Panc1 (cell line): ENCODE measurements at regions not wholly inside any gene's neighbourhood (a gene's known extent, or its start where the extent isn't known, plus 50 kb on each side); places are given as distances from the start of the nearest gene placed in this dataset.

ENCODE experiments used
- ATAC-seq: fragments of 200-7000 bp; cut with Tn5 transposase; 2 replicates; pipeline ENCODE4 v1.9.1; 2020; ENCODE audit warnings: mild to moderate bottlenecking, moderate library complexity
- BruUV-seq: library from RNA; stranded (reverse); fragments of 400-500 nt; replicated peaks from 2 replicates; lab custom pipeline; 2021; lab: Mats Ljungman, UMichigan
- CTCF ChIA-PET: fragments of 300-600 bp; sonication (Branson Sonifier 250); formaldehyde crosslinking; loops from one replicate; lab custom pipeline; 2022; ENCODE audit warnings: antibody characterized with exemption; lab: Charles Lee
- POLR2A ChIA-PET: fragments of 300-600 bp; sonication (Branson Sonifier 250); formaldehyde crosslinking; loops from one replicate; lab custom pipeline; 2022; ENCODE audit warnings: antibody characterized with exemption; lab: Charles Lee
- DNase-seq: peaks from one replicate; pipeline ENCODE4 v3.0.0-alpha.2; 2010; ENCODE audit warnings: low read depth, low spot score
- H3K27ac ChIP-seq: 2 replicates; pipeline ENCODE4 v1.5.1; 2011; ENCODE audit warnings: mild to moderate bottlenecking, low read length, inconsistent platforms
- H3K27me3 ChIP-seq: fragments of 200-500 bp; sonication (Bioruptor generic); 2 replicates; pipeline ENCODE4 v1.6.0; 2014; ENCODE audit warnings: low read length, inconsistent platforms; ENCODE audit not compliant: control insufficient read depth, insufficient read depth
- H3K36me3 ChIP-seq: fragments of 200-500 bp; sonication (Bioruptor generic); 2 replicates; pipeline ENCODE4 v1.5.1; 2014; ENCODE audit warnings: inconsistent platforms, mild to moderate bottlenecking, low read length, moderate library complexity; ENCODE audit not compliant: control insufficient read depth, insufficient read depth
- H3K4me1 ChIP-seq: 2 replicates; pipeline ENCODE4 v1.5.1; 2011; ENCODE audit warnings: inconsistent platforms, mild to moderate bottlenecking, low read length, moderate library complexity; ENCODE audit not compliant: control insufficient read depth, insufficient read depth
- H3K4me3 ChIP-seq, 2 experiments: 2 replicates each; pipeline ENCODE4 v1.5.1; 2011 to 2012; ENCODE audit warnings: low read depth in 2 of 2, low read length in 2 of 2, mild to moderate bottlenecking in 2 of 2, inconsistent platforms in 1 of 2, moderate library complexity in 1 of 2
- H3K9me3 ChIP-seq: fragments of 200-500 bp; sonication (Bioruptor generic); 2 replicates; pipeline ENCODE4 v1.5.1; 2014; ENCODE audit warnings: low read depth, mild to moderate bottlenecking, inconsistent platforms, low read length, moderate library complexity; ENCODE audit not compliant: control insufficient read depth, insufficient read depth
- POLR2AphosphoS5 ChIP-seq: IDR thresholded peaks from 2 replicates; pipeline ENCODE4 v1.6.1; 2012; ENCODE audit warnings: mild to moderate bottlenecking, low read depth, low read length, moderate library complexity
- SIN3A ChIP-seq: IDR thresholded peaks from 2 replicates; pipeline ENCODE4 v1.6.1; 2012; ENCODE audit warnings: low read depth, mild to moderate bottlenecking, low read length, moderate library complexity, borderline replicate concordance; ENCODE audit not compliant: insufficient read depth
- TCF7L2 ChIP-seq: IDR thresholded peaks from 2 replicates; pipeline ENCODE4 v1.6.1; 2011; ENCODE audit warnings: mild to moderate bottlenecking, low read depth, low read length, inconsistent platforms
- in situ Hi-C: cut with HindIII; loops from 2 replicates; pipeline ENCODE4 v1.10.0; 2016; ENCODE audit warnings: low sequenced_read_pairs, low pct_unique_long_range_greater_than_20kb
- intact Hi-C: fragments of 100-400 bp; cut with micrococcal nuclease; formaldehyde crosslinking; loops from one replicate; pipeline ENCODE4 v1.10.0; 2022; ENCODE audit not compliant: unreplicated experiment
- TF ChIP-seq, protein P1 (sequence below): fragments of 450-650 bp; IDR thresholded peaks from 2 replicates; pipeline ENCODE4 v1.5.1; 2017; ENCODE audit warnings: mild to moderate bottlenecking
- TF ChIP-seq, protein P2 (sequence below), 2 experiments: IDR thresholded peaks; 2 replicates each; pipeline ENCODE4 v1.6.1; 2011 to 2012; ENCODE audit warnings: low read depth in 2 of 2, control low read depth in 1 of 2, low read length in 1 of 2, mild to moderate bottlenecking in 1 of 2, moderate library complexity in 1 of 2; ENCODE audit not compliant: insufficient read depth in 1 of 2

DNA sequence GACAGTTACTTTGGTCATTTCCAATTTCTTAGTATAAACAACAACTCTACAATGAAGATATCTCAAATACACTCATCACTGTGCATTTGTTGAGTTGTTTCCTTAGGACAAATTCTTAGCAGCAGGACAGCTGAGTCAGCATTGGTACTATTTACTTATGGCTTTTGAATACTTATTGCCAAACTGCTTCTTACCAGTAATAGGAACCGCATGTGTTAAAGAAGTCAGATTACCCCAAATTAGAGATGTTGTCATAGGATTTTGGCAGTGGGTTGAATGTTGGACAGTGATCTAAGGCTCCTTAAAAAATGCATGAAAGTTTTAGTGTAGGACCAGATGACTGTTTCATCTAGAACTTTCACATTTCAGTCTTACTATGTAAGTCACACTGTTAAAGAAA, 280.1 kb upstream of the DMRT1 start:
- TF ChIP-seq POLR2AphosphoS5, result no peak
- no peak overlapping the region for H3K4me3 ChIP-seq
- ChIA-PET CTCF (no interaction called here), POLR2A (no interaction called here)
- no peaks in the 10 kb centered on the region for H3K36me3 ChIP-seq
- H3K4me1 ChIP-seq, result peaks cover 7% of the 10 kb centered on the region; the same call in 1 of the 2 replicates
- DNase-seq (no peak), ATAC-seq (no peak)
- in situ Hi-C loops, result no loop called here
- H3K9me3 ChIP-seq, result no peaks in the 10 kb centered on the region
- no peak overlapping the region for H3K27ac ChIP-seq
- BruUV-seq, result no TSS peak
- intact Hi-C loops, result no loop called here
- H3K27me3 ChIP-seq, result no peaks in the 10 kb centered on the region

DNA sequence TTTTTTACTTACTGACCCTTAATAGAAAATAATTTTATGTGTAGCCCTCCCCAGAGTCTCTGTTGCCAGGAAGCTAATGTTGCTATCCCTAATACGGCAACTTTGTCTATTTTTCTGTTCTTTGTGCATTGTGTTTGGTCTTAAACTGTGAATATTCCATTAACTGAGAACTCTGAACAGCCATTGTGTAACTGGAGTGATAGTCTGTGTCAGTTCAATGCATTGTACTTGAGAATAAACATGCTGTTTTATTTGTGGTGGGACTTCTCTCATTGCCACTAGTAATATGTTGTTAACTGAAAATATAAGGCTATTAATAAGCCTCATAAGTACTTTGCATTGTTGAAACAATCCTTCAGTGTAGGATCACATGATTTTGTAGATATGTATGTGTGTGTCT, 278.3 kb upstream of the DMRT1 start:
- CTCF ChIA-PET, result no interaction called here
- POLR2A ChIA-PET, result no interaction called here
- no TSS peak for BruUV-seq
- H3K4me3 ChIP-seq, result no peak overlapping the region
- intact Hi-C loops, result no loop called here
- TF ChIP-seq TCF7L2 (no peak), POLR2AphosphoS5 (no peak), SIN3A (no peak)
- TF ChIP-seq, protein P1, sequence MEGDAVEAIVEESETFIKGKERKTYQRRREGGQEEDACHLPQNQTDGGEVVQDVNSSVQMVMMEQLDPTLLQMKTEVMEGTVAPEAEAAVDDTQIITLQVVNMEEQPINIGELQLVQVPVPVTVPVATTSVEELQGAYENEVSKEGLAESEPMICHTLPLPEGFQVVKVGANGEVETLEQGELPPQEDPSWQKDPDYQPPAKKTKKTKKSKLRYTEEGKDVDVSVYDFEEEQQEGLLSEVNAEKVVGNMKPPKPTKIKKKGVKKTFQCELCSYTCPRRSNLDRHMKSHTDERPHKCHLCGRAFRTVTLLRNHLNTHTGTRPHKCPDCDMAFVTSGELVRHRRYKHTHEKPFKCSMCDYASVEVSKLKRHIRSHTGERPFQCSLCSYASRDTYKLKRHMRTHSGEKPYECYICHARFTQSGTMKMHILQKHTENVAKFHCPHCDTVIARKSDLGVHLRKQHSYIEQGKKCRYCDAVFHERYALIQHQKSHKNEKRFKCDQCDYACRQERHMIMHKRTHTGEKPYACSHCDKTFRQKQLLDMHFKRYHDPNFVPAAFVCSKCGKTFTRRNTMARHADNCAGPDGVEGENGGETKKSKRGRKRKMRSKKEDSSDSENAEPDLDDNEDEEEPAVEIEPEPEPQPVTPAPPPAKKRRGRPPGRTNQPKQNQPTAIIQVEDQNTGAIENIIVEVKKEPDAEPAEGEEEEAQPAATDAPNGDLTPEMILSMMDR, result no peak
- TF ChIP-seq, protein P2, sequence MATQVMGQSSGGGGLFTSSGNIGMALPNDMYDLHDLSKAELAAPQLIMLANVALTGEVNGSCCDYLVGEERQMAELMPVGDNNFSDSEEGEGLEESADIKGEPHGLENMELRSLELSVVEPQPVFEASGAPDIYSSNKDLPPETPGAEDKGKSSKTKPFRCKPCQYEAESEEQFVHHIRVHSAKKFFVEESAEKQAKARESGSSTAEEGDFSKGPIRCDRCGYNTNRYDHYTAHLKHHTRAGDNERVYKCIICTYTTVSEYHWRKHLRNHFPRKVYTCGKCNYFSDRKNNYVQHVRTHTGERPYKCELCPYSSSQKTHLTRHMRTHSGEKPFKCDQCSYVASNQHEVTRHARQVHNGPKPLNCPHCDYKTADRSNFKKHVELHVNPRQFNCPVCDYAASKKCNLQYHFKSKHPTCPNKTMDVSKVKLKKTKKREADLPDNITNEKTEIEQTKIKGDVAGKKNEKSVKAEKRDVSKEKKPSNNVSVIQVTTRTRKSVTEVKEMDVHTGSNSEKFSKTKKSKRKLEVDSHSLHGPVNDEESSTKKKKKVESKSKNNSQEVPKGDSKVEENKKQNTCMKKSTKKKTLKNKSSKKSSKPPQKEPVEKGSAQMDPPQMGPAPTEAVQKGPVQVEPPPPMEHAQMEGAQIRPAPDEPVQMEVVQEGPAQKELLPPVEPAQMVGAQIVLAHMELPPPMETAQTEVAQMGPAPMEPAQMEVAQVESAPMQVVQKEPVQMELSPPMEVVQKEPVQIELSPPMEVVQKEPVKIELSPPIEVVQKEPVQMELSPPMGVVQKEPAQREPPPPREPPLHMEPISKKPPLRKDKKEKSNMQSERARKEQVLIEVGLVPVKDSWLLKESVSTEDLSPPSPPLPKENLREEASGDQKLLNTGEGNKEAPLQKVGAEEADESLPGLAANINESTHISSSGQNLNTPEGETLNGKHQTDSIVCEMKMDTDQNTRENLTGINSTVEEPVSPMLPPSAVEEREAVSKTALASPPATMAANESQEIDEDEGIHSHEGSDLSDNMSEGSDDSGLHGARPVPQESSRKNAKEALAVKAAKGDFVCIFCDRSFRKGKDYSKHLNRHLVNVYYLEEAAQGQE (IDR thresholded peaks at IDR 0.05; ENCODE audit: insufficient read depth in 1 of 2, low read depth in 2 of 2, low read length in 1 of 2), result no peak
- H3K27ac ChIP-seq, result no peak overlapping the region
- peaks cover 5% of the 10 kb centered on the region; the same call in 1 of the 2 replicates for H3K4me1 ChIP-seq
- H3K36me3 ChIP-seq, result no peaks in the 10 kb centered on the region
- in situ Hi-C loops, result no loop called here
- no peaks in the 10 kb centered on the region for H3K27me3 ChIP-seq
- H3K9me3 ChIP-seq, result no peaks in the 10 kb centered on the region
- DNase-seq, result no peak
- no peak for ATAC-seq

DNA sequence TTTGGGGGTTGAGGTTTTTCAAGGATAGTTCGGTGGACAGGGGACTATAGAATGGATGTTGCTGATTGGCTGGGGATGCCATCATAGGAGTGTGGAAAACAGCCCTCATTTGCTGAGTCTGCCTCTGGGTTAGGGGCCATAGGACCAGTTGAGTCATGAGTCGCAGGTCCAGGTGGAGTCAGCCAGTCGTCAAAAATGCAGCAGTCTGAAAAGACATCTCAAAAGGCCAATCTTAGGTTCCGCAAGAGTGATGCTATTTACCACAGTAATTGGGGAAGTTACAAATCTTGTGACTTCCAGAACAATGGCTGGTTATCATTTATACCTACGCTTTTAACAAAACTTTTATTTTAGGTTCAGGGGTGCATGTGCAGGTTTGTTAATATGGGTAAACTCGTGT, 276.0 kb upstream of the DMRT1 start:
- DNase-seq (no peak), ATAC-seq (no peak)
- in situ Hi-C loops (no loop called here), intact Hi-C loops (no loop called here)
- H3K36me3 ChIP-seq, result no peaks in the 10 kb centered on the region
- H3K27ac ChIP-seq, result no peak overlapping the region
- H3K27me3 ChIP-seq, result no peaks in the 10 kb centered on the region
- H3K4me3 ChIP-seq, result no peak overlapping the region
- no TSS peak for BruUV-seq
- TF ChIP-seq SIN3A, result no peak
- TF ChIP-seq, protein P2 (IDR thresholded peaks at IDR 0.05; ENCODE audit: insufficient read depth in 1 of 2, low read depth in 2 of 2, low read length in 1 of 2), result no peak
- TF ChIP-seq, protein P1, result no peak
- no peak for TF ChIP-seq TCF7L2
- no peak for TF ChIP-seq POLR2AphosphoS5
- CTCF ChIA-PET, result no interaction called here
- peaks cover 3% of the 10 kb centered on the region; the same call in 1 of the 2 replicates for H3K4me1 ChIP-seq
- POLR2A ChIA-PET, result no interaction called here
- H3K9me3 ChIP-seq, result no peaks in the 10 kb centered on the region
